Fibroblast of villous mesenchyme (primary cell): ENCODE measurements at regions not wholly inside any gene's neighbourhood (a gene's known extent, or its start where the extent isn't known, plus 50 kb on each side); places are given as distances from the start of the nearest gene placed in this dataset.

Experiments used
- DNase-seq: peaks from one replicate; pipeline ENCODE4 v3.0.0-alpha.2; 2010; ENCODE audit warnings: low read depth
- H3K4me3 ChIP-seq: 2 replicates; pipeline ENCODE4 v1.5.1; 2011; ENCODE audit warnings: low read depth, mild to moderate bottlenecking, low read length
- CTCF ChIP-seq: IDR thresholded peaks from 2 replicates; pipeline ENCODE4 v1.5.1; 2012; ENCODE audit warnings: low read depth, mild to moderate bottlenecking, low read length; ENCODE audit not compliant: insufficient read depth

DNA sequence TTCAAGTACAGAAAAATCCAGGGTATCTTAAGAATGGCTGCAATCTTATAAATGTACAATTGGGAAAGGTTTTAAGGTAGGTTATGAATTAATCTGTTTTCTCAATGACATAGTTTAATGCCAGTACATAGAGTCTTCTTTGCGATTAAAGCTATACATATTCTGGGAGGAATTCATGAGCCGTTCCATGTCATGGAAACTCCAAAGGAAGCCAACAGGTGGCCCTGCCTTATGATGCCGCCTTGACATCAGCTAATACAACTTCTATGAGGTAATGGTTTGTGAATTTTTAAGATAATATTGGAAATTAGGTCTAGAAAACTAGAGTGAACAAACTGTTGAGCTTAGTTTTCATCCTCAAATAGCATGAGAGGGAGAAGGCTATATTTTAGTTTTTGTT lies 713.4 kb downstream of the EFNA5 start:
- no peak overlapping the region for H3K4me3 ChIP-seq
- TF ChIP-seq CTCF, result no peak
- no peak for DNase-seq

DNA sequence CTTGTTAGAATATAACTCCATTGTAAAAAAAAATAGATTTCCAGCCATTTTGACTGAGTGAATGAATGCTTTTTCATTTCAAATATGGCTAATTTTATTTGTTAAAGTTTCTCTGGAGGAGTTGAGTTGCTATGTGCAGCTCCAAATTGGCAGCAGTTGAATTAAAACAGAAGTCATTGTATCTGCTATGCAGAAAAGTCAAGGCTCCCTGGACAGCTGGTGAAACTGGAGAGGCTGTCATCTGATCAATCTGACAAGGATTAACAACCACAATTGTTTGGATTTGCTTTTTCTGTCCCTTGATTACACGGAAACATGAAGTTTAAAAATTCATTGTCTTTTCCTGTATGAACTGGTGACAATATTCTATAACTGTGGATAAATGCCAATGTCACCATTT lies 713.9 kb downstream of the EFNA5 start:
- no peak for DNase-seq
- no peak overlapping the region for H3K4me3 ChIP-seq
- TF ChIP-seq CTCF, result no peak

DNA sequence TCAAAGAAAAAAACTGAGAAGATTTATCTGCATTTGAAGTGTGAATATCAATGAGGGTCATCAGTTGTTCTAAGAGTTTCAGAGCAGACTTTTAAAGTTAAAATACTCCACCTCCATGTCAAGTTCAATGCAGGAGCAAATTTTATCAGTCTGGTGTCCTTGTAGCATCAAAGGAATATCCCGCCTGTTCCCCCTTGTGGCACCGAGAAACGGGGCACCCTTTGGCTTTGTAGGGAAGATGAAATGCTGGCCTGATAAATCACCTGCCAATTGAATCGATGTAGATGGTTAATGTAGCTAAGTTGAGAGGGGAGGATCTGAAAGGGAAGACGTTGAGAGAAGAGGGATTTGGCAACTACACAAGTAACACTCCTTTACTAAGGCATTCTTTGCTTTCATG lies 714.5 kb downstream of the EFNA5 start:
- DNase-seq, result no peak
- no peak for TF ChIP-seq CTCF

DNA sequence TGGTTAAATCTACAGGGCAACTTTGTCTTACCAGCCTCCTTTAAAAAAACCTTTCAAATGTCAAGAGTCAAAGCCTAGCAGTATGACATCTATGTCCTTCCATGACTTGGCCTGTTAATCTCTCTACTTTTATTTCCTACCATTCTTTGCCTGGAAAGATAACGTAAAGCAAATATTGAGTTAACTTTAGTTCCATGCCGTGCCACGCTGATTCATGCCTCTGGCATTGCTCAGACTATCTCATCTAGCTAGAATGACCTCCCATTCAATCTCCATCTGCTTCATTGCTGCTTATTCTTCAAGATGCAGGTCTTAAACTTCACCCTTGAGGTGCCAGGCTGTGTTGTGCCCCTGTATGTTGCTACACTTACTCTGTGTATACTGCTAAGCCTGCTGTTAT lies 729.8 kb downstream of the EFNA5 start:
- H3K4me3 ChIP-seq, result no peak overlapping the region
- TF ChIP-seq CTCF, result no peak
- no peak for DNase-seq

More for the DNA sequence above, 714.5 kb downstream of the EFNA5 start:
- no peak overlapping the region for H3K4me3 ChIP-seq

- DNase-seq, result no peak
- TF ChIP-seq CTCF, result no peak
- H3K4me3 ChIP-seq, result no peak overlapping the region
Observed at GRCh38 chr5:106940301-106940846, 730.4 kb downstream of the EFNA5 start.

DNA sequence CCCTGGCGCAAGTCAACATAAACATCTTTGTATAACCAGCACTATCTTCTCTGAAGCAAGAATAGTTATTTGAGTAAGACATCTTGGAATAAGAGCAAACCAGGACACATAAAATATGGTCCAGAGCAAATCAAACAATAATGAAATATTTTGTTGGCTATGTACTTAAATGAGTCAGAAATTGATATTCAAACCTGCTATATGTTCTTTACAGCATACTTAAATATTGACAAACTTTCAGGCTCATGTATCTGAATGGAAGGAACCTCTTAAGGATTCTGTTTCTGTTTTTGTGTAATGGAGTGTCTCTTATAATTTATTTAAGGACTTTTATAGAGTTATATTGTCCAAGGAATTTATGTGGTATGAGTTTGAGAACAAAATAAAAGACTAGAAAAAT lies 747.3 kb downstream of the EFNA5 start:
- no peak for TF ChIP-seq CTCF
- no peak overlapping the region for H3K4me3 ChIP-seq
- no peak for DNase-seq

DNA sequence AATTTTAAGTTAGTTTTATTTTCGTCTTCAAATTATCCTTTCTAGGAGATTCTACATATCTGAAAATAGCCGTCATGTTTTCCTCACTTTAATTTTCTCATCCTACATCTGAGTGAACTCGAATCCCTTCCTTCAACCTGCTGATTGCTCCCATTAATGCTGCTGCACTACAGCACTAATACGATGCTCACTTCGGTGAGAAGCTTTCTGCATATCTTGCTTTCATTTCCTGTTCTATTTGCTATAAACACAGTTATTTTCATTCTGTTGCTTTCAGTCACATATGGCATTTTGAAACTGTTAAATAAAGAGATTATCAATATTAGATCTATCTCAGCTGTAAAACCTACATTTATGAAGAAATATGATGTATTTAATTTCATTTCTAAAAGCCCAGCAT lies 749.2 kb downstream of the EFNA5 start:
- DNase-seq, result no peak
- H3K4me3 ChIP-seq, result no peak overlapping the region
- TF ChIP-seq CTCF, result no peak
